CD4-positive, alpha-beta T cell (primary cell): ENCODE measurements at regions not wholly inside any gene's neighbourhood (a gene's known extent, or its start where the extent isn't known, plus 50 kb on each side); places are given as distances from the start of the nearest gene placed in this dataset.

Experiments
- ATAC-seq: fragments of 200-7000 bp; cut with Tn5 transposase; one replicate; pipeline ENCODE4 v1.10.0; 2022; ENCODE audit warnings: mild to moderate bottlenecking; ENCODE audit not compliant: poor library complexity
- CTCF ChIA-PET: fragments of 350-600 bp; sonication (Branson Sonifier 250); formaldehyde crosslinking; loops from one replicate; lab custom pipeline; 2021; ENCODE audit warnings: antibody characterized with exemption, inconsistent platforms; lab: Charles Lee
- POLR2A ChIA-PET: fragments of 350-600 bp; sonication (Branson Sonifier 250); formaldehyde crosslinking; loops from one replicate; lab custom pipeline; 2021; ENCODE audit warnings: antibody characterized with exemption, inconsistent platforms; lab: Charles Lee
- DNase-seq, 14 experiments: peaks; one replicate each; pipeline ENCODE4 v3.0.0-alpha.2; 2013 to 2020; ENCODE audit warnings: mixed read lengths in 2 of 14
- H3K27ac ChIP-seq, 2 donors: one replicate each; pipeline versions ENCODE4 v1.5.1 to v1.7.0; 2013; ENCODE audit warnings: low read length in 2 of 2, low read depth in 1 of 2, mild to moderate bottlenecking in 1 of 2
- H3K27me3 ChIP-seq, 2 experiments: 1 replicate in 1 of 2; 2 replicates in 1 of 2; pipeline versions ENCODE4 v1.6.1 to v1.7.0; 2013; ENCODE audit warnings: low read length in 2 of 2, control low read depth in 1 of 2, mild to moderate bottlenecking in 1 of 2, moderate library complexity in 1 of 2; ENCODE audit not compliant: insufficient read depth in 2 of 2, control insufficient read depth in 1 of 2
- H3K36me3 ChIP-seq: one replicate; pipeline ENCODE4 v1.6.1; 2013; ENCODE audit warnings: low read length, control low read depth; ENCODE audit not compliant: insufficient read depth
- H3K4me1 ChIP-seq: one replicate; pipeline ENCODE4 v1.6.1; 2013; ENCODE audit warnings: low read length, control low read depth; ENCODE audit not compliant: insufficient read depth
- H3K4me3 ChIP-seq: one replicate; pipeline ENCODE4 v1.5.1; 2013; ENCODE audit warnings: mild to moderate bottlenecking, low read length, moderate library complexity
- H3K9me3 ChIP-seq, 2 experiments: 1 replicate in 1 of 2; 2 replicates in 1 of 2; pipeline versions ENCODE4 v1.6.1 to v1.7.0; 2013; ENCODE audit warnings: low read length in 2 of 2, mild to moderate bottlenecking in 2 of 2, control low read depth in 1 of 2, moderate library complexity in 1 of 2; ENCODE audit not compliant: control insufficient read depth in 1 of 2, insufficient read depth in 1 of 2
- H3K27ac Mint-ChIP-seq: one replicate; pipeline ENCODE4 v1.8.0; 2020; ENCODE audit warnings: mixed read lengths
- H3K27me3 Mint-ChIP-seq: one replicate; pipeline ENCODE4 v1.8.0; 2021; ENCODE audit warnings: mixed read lengths
- H3K36me3 Mint-ChIP-seq: one replicate; pipeline ENCODE4 v1.8.0; 2021; ENCODE audit warnings: low read depth, mixed read lengths
- H3K4me1 Mint-ChIP-seq: one replicate; pipeline ENCODE4 v1.8.0; 2021; ENCODE audit warnings: low read depth, mixed read lengths
- H3K4me3 Mint-ChIP-seq: one replicate; pipeline ENCODE4 v1.8.0; 2020; ENCODE audit warnings: mild to moderate bottlenecking, mixed read lengths
- H3K9me3 Mint-ChIP-seq: one replicate; pipeline ENCODE4 v1.8.0; 2020; ENCODE audit warnings: mixed read lengths
- intact Hi-C, 2 experiments: fragments of 100-400 bp; cut with DNase I in 1 of 2; cut with micrococcal nuclease in 1 of 2; formaldehyde crosslinking; loops; one replicate each; pipeline versions ENCODE4 v1.15.1 to v1.9.0; 2023 to 2025; cut with DNase I, micrococcal nuclease
- TF ChIP-seq, protein P1 (sequence below): fragments of 200-600 bp; IDR thresholded peaks from one replicate; pipeline ENCODE4 v1.8.0; 2022; ENCODE audit warnings: antibody characterized with exemption, mild to moderate bottlenecking

DNA sequence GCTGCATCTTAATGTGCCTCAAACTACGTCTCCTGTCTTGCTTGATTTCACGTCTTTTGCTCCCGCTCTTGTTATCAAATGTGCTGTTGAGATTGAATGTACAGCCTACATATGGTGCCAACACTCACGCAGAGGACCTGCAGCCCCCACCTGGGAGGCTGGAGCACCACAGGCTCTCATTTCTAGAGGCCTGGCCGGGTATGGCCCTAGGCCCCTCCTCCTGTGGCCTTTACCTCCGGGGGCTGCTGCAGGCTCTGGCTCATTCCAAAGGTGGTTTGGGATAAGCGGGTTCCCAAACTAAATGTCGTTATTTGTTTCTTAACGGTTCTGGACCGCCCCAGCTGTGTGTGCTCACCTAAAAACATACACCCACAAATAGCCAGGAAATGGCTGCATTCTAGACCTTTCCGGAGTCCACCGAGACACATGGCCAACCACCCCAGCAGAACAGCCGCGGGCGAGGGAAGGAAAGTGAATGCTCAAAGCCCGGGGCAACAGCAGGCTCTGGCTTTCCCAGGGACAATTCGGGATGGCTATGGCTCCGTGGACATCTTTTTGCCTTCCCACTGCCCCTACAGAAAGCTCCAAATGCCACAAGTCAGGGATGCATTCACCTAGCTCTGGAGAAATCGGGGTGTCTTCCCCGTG is 105.9 kb downstream of the ENGASE start:
- no peak overlapping the region for H3K4me3 ChIP-seq
- H3K9me3 ChIP-seq: peaks cover 0 to 5% of the 10 kb centered on the region in 2 experiments
- peaks cover 38% of the 10 kb centered on the region for H3K27me3 Mint-ChIP-seq
- peaks cover 20 to 41% of the 10 kb centered on the region in 2 experiments for H3K27me3 ChIP-seq
- ATAC-seq (no peak), DNase-seq (no peak)
- H3K4me1 ChIP-seq: peaks cover 4% of the 10 kb centered on the region
- H3K4me1 Mint-ChIP-seq: no peaks in the 10 kb centered on the region
- ChIA-PET CTCF (no interaction called here), POLR2A (no interaction called here)
- TF ChIP-seq, protein P1, sequence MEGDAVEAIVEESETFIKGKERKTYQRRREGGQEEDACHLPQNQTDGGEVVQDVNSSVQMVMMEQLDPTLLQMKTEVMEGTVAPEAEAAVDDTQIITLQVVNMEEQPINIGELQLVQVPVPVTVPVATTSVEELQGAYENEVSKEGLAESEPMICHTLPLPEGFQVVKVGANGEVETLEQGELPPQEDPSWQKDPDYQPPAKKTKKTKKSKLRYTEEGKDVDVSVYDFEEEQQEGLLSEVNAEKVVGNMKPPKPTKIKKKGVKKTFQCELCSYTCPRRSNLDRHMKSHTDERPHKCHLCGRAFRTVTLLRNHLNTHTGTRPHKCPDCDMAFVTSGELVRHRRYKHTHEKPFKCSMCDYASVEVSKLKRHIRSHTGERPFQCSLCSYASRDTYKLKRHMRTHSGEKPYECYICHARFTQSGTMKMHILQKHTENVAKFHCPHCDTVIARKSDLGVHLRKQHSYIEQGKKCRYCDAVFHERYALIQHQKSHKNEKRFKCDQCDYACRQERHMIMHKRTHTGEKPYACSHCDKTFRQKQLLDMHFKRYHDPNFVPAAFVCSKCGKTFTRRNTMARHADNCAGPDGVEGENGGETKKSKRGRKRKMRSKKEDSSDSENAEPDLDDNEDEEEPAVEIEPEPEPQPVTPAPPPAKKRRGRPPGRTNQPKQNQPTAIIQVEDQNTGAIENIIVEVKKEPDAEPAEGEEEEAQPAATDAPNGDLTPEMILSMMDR: no peak
- no peaks in the 10 kb centered on the region for H3K36me3 Mint-ChIP-seq
- intact Hi-C loops: no loop called here
- no peaks in the 10 kb centered on the region for H3K9me3 Mint-ChIP-seq
- H3K4me3 Mint-ChIP-seq: no peak overlapping the region
- H3K36me3 ChIP-seq: no peaks in the 10 kb centered on the region
- no peak overlapping the region for H3K27ac ChIP-seq
- no peak overlapping the region for H3K27ac Mint-ChIP-seq

DNA sequence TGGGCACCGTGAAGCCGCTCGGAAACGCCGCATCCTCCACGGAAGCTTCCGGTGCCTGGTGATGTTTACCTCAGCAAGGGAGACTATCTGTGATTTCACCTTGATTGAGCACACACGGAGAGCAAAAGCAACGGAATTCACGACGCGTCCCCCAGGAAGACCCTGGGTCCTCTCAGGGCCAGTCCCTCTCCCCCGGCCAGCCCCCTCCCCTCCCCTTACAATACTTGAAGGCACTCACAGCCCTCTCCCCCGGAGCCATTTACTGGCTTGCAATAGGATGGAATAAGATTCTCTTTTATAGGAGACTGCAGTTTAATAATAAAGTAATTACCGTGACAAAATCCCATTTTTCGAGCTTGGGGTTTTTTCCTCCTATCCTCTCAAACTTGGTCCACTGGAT is 104.7 kb downstream of the ENGASE start:
- Mint-ChIP-seq H3K27me3 (peaks cover 26% of the 10 kb centered on the region), H3K27ac (no peak overlapping the region), H3K36me3 (no peaks in the 10 kb centered on the region), H3K9me3 (no peaks in the 10 kb centered on the region), H3K4me1 (no peaks in the 10 kb centered on the region), H3K4me3 (no peak overlapping the region)
- intact Hi-C loops: no loop called here
- TF ChIP-seq, protein P1: no peak
- Histone ChIP-seq H3K9me3 (peaks cover 0 to 5% of the 10 kb centered on the region in 2 experiments), H3K4me1 (peaks cover 4% of the 10 kb centered on the region), H3K27ac (no peak overlapping the region), H3K4me3 (no peak overlapping the region), H3K27me3 (peaks cover 11 to 29% of the 10 kb centered on the region in 2 experiments), H3K36me3 (no peaks in the 10 kb centered on the region)
- POLR2A ChIA-PET: no interaction called here
- DNase-seq: no peak
- ATAC-seq: no peak
- CTCF ChIA-PET: no interaction called here

DNA sequence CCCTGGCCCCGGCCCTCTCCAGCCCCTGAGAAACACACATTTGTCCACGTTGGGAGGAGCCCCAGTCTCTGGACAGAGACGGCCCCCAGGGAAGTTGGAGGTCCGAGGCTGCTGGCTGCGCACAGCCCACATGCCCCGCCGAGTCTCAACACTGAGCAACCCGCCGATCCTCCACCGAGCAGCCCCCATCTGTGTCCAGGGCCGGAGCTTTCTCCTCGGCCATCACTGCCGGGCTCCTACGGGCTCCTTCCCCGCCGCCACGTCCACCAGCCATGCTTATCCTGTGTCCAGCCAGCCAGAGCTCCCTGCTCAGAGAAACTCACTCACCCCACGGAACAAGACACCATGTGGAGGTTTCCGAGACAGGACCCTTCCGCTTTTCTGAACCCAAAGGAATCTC is 103.3 kb downstream of the ENGASE start:
- Histone ChIP-seq H3K4me3 (no peak overlapping the region), H3K4me1 (no peaks in the 10 kb centered on the region), H3K27ac (no peak overlapping the region), H3K9me3 (peaks cover 0 to 5% of the 10 kb centered on the region in 2 experiments), H3K36me3 (no peaks in the 10 kb centered on the region), H3K27me3 (peaks cover 5 to 18% of the 10 kb centered on the region in 2 experiments)
- Mint-ChIP-seq H3K27me3 (peaks cover 18% of the 10 kb centered on the region), H3K27ac (no peak overlapping the region), H3K9me3 (no peaks in the 10 kb centered on the region), H3K4me3 (no peak overlapping the region), H3K4me1 (no peaks in the 10 kb centered on the region), H3K36me3 (no peaks in the 10 kb centered on the region)
- ATAC-seq (no peak), DNase-seq (no peak)
- POLR2A ChIA-PET: no interaction called here
- intact Hi-C loops: no loop called here
- TF ChIP-seq, protein P1: no peak
- CTCF ChIA-PET: no interaction called here
